ENCODE measurements at regions not wholly inside any gene's neighbourhood (a gene's known extent, or its start where the extent isn't known, plus 50 kb on each side); places are given as distances from the start of the nearest gene placed in this dataset.

DNA sequence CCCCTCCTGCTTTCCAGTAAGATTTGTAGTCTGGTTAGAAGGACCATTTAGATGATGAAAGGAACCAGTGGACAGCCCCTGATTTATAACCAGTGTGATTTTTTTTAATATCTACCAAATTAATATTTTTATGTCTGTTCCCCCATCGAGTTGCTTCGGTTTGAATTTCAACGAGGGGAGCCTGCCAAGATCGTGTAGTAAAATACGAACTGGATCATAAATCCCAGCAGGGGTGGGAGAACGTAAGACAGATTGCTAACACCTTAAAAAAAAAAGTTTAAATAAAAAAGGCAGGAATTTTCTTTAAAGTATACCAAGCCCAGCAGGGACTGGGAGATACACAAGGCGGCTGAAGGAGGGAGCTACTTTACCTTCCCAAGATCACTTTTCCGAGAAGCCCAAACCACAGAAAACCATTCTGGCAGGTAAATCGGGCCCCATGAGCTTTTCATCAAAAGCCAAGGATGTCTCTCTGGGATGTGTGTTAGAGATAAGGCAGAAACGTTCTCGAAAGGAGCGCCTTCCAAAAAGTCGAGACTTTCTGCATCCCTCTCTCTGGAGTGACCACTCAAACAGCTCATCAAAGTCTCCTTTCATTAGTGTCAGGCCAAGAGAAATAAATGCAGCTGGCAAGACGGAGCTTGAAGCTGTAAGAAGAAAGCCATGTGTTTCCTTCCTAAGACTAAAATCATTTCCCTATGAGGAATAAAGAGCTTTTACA is 270.5 kb upstream of the NFE2L3 start:
- H4K20me1 ChIP-seq (ENCODE audit: insufficient read depth, low read length): no peaks in the 10 kb centered on the region
- peaks cover 15% of the 10 kb centered on the region for H3K4me1 ChIP-seq (ENCODE audit: low read length)
- H3K27ac ChIP-seq (ENCODE audit: low read length): no peak overlapping the region
- no peak overlapping the region for H3K4me2 ChIP-seq (ENCODE audit: low read length)
- H3K27me3 ChIP-seq (ENCODE audit: low read depth, low read length): peaks cover 13% of the 10 kb centered on the region
- H3K9ac ChIP-seq (ENCODE audit: low read length): no peak overlapping the region
- H3K79me2 ChIP-seq (ENCODE audit: low read length): no peaks in the 10 kb centered on the region
- TF ChIP-seq EZH2phosphoT487 (IDR thresholded peaks at IDR 0.05; ENCODE audit: low read depth): no peak
- TF ChIP-seq, protein P1, sequence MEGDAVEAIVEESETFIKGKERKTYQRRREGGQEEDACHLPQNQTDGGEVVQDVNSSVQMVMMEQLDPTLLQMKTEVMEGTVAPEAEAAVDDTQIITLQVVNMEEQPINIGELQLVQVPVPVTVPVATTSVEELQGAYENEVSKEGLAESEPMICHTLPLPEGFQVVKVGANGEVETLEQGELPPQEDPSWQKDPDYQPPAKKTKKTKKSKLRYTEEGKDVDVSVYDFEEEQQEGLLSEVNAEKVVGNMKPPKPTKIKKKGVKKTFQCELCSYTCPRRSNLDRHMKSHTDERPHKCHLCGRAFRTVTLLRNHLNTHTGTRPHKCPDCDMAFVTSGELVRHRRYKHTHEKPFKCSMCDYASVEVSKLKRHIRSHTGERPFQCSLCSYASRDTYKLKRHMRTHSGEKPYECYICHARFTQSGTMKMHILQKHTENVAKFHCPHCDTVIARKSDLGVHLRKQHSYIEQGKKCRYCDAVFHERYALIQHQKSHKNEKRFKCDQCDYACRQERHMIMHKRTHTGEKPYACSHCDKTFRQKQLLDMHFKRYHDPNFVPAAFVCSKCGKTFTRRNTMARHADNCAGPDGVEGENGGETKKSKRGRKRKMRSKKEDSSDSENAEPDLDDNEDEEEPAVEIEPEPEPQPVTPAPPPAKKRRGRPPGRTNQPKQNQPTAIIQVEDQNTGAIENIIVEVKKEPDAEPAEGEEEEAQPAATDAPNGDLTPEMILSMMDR (IDR thresholded peaks at IDR 0.05; ENCODE audit: low read depth, low read length): no peak
- H3K4me3 ChIP-seq (ENCODE audit: low read length): no peak overlapping the region
- H3K36me3 ChIP-seq (replicated peaks; ENCODE audit: low read depth, low read length): no peaks in the 10 kb centered on the region
- no peak overlapping the region for H2AFZ ChIP-seq (ENCODE audit: low read depth, low read length)
- no peaks in the 10 kb centered on the region for H3K9me3 ChIP-seq (ENCODE audit: insufficient read depth, low read length)

- H3K4me2 ChIP-seq (ENCODE audit: low read length): no peak overlapping the region
- H3K9me3 ChIP-seq (ENCODE audit: insufficient read depth, low read length): no peaks in the 10 kb centered on the region
- no peaks in the 10 kb centered on the region for H3K36me3 ChIP-seq (replicated peaks; ENCODE audit: low read depth, low read length)
- peaks cover 13% of the 10 kb centered on the region for H3K4me1 ChIP-seq (ENCODE audit: low read length)
- H3K27me3 ChIP-seq (ENCODE audit: low read depth, low read length): peaks cover 13% of the 10 kb centered on the region
- H3K27ac ChIP-seq (ENCODE audit: low read length): no peak overlapping the region
- no peaks in the 10 kb centered on the region for H3K79me2 ChIP-seq (ENCODE audit: low read length)
- H3K4me3 ChIP-seq (ENCODE audit: low read length): no peak overlapping the region
- H3K9ac ChIP-seq (ENCODE audit: low read length): no peak overlapping the region
- TF ChIP-seq EZH2phosphoT487 (IDR thresholded peaks at IDR 0.05; ENCODE audit: low read depth): no peak
- TF ChIP-seq, protein P1 (IDR thresholded peaks at IDR 0.05; ENCODE audit: low read depth, low read length): no peak
- H2AFZ ChIP-seq (ENCODE audit: low read depth, low read length): no peak overlapping the region
- H4K20me1 ChIP-seq (ENCODE audit: insufficient read depth, low read length): no peaks in the 10 kb centered on the region
Measured at GRCh38 chr7:25882151-25882773, 269.7 kb upstream of the NFE2L3 start.

DNA sequence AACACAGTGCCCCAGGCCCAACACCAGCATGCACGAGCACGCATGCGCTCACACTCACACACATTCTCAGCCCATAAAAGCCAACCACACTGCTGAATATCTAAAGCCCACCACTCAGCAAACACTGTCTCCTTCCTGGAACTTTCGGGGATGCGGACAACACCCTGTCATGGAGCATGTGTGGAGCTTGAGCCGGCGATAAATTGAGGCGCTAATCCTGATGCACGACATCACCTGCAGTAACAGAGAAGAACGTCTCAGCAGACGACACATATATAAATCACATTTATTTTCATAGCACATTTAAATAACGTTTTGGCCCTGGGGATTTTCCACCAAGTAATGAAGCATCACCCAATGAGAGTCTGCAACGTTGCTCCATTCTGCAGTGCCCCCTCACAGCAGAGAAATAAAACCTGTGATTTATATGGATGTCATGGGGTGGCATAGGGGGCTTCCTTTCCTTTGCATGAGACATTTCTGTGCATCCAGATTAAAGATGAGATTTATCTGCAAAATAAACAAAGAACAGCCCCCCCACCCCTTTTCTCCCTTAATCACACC is 267.7 kb upstream of the NFE2L3 start:
- no peaks in the 10 kb centered on the region for H3K4me1 ChIP-seq (ENCODE audit: low read length)
- H3K79me2 ChIP-seq (ENCODE audit: low read length): no peaks in the 10 kb centered on the region
- no peak overlapping the region for H2AFZ ChIP-seq (ENCODE audit: low read depth, low read length)
- no peaks in the 10 kb centered on the region for H4K20me1 ChIP-seq (ENCODE audit: insufficient read depth, low read length)
- no peak overlapping the region for H3K4me3 ChIP-seq (ENCODE audit: low read length)
- peaks cover 13% of the 10 kb centered on the region for H3K27me3 ChIP-seq (ENCODE audit: low read depth, low read length)
- no peaks in the 10 kb centered on the region for H3K36me3 ChIP-seq (replicated peaks; ENCODE audit: low read depth, low read length)
- no peak overlapping the region for H3K9ac ChIP-seq (ENCODE audit: low read length)
- no peak overlapping the region for H3K4me2 ChIP-seq (ENCODE audit: low read length)
- no peaks in the 10 kb centered on the region for H3K9me3 ChIP-seq (ENCODE audit: insufficient read depth, low read length)
- TF ChIP-seq EZH2phosphoT487 (IDR thresholded peaks at IDR 0.05; ENCODE audit: low read depth): no peak
- TF ChIP-seq, protein P1 (IDR thresholded peaks at IDR 0.05; ENCODE audit: low read depth, low read length): no peak
- no peak overlapping the region for H3K27ac ChIP-seq (ENCODE audit: low read length)

DNA sequence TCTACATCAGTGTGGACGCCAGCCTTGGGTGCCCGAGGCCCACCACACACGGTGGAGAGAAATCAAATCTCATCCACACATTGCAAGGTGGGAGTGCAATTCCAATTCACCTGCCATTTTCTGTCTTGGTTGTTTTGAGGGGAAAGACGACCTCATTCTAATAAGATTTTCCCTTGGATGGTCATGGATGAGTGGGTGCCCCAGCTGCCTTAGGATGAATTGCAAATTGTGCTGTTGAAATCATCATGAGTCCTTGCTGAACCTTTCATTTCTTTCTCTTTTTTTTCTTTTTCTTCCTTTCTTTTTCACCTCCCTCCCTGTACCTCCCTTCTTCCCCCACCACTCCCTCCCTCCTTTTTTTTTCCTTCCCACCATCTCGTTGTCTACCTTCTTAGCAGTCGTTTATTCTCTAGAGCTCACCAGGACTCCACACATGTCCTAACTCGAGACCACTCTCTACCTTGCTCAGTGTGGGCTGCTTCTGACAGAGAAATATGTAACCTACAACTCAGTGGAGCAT is 266.9 kb upstream of the NFE2L3 start:
- no peak overlapping the region for H3K9ac ChIP-seq (ENCODE audit: low read length)
- no peaks in the 10 kb centered on the region for H3K4me1 ChIP-seq (ENCODE audit: low read length)
- no peak overlapping the region for H3K27ac ChIP-seq (ENCODE audit: low read length)
- peaks cover 17% of the 10 kb centered on the region for H3K27me3 ChIP-seq (ENCODE audit: low read depth, low read length)
- TF ChIP-seq, protein P1 (IDR thresholded peaks at IDR 0.05; ENCODE audit: low read depth, low read length): no peak
- no peak for TF ChIP-seq EZH2phosphoT487 (IDR thresholded peaks at IDR 0.05; ENCODE audit: low read depth)
- H3K4me2 ChIP-seq (ENCODE audit: low read length): no peak overlapping the region
- no peaks in the 10 kb centered on the region for H3K79me2 ChIP-seq (ENCODE audit: low read length)
- no peaks in the 10 kb centered on the region for H3K9me3 ChIP-seq (ENCODE audit: insufficient read depth, low read length)
- H3K36me3 ChIP-seq (replicated peaks; ENCODE audit: low read depth, low read length): no peaks in the 10 kb centered on the region
- no peak overlapping the region for H2AFZ ChIP-seq (ENCODE audit: low read depth, low read length)
- no peak overlapping the region for H3K4me3 ChIP-seq (ENCODE audit: low read length)
- H4K20me1 ChIP-seq (ENCODE audit: insufficient read depth, low read length): no peaks in the 10 kb centered on the region

All from OCI-LY3 (cell line).